GM19438 (cell line): ENCODE measurements at regions not wholly inside any gene's neighbourhood (a gene's known extent, or its start where the extent isn't known, plus 50 kb on each side); places are given as distances from the start of the nearest gene placed in this dataset.

Experiments used
- ATAC-seq: cut with Tn5 transposase; IDR thresholded peaks from one replicate; pipeline ENCODE4 v1.9.1; 2021; ENCODE audit warnings: low read depth; ENCODE audit not compliant: unreplicated experiment

DNA sequence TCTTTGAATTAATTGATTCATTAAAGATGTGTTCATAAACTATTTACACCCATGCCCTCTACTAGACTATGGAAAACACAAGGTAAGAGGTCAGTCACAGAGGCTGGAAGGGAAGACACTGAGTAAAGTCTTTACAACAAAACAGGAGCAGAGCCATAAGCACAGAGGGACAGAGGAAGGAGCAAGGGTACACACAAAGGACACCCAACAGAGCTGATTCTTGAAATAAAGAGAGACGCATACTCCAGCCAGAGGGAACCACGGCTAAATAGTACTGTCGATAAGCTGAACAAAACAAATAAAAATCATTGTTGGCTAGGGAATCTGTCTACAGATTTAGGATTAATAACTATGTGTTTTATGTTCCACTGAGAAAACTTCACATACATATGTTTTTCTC, 289.2 kb downstream of the EFNB2 start:
- ATAC-seq = no peak

DNA sequence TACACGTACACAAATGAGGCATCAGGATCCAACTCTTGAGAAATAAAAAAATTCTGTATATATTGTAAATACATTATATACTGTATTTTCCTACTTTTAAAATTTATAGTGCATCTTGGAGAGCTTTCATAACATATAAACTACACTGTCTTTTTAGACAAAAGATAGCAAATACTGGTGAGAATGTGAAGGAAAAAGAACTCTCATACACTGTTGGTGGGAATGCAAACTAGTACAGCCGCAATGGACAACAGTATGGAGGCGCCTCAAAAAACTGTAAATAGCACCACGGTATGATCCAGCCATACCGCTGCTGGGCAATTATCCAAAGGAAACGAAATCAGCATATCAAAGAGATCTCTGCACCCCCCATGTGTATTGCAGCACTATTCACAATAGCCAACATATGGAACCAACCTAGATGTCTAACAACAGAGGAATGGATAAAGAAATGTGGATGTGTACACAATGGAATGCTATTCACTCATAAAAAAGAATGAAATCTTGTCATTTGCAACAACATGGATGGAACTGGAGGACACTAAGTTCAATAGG, 292.4 kb downstream of the EFNB2 start:
- no peak for ATAC-seq

DNA sequence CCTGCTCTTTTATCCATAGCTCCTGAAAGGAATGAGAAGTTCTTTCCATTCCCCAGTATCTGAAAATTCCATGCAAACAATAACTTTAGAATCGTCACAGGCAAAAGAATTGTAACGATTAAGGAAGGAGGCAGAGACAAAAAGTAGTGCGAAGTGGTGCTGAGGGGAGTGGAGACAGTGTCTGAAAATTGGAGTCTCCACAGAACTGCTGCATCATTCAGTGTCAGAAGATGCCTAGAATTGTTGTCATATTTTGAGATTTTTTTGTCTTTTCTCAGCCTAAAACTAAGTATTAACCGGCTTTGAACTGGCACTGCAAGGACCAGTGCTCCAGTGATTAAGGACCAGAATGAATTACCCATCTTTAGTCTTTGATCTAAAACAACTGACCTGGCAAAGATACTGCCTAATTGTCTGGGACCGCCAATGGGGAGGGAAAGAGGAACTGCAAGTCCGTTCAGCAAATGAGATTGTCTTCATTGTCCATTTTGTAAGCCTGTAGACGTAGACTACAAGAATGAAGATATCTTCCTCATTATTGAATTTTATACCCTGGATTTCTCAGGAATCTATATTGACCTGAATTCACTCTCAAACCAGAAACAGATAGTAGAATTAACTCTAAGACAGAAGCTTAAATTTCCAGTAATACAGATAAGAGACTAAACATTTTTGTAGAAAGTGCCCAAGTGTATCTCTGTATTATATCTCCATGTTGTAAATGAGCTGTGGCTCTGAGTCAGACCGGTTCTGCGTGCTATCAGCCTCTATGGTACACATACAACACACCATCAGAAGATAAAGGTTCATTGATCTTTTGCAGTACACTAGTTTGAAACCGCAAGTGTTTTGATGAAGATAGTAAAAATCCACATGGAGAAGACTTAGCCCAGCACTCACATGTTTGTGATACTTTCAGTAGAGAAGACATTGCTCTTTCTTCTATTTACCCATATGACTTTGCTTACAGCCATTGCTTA, 293.2 kb downstream of the EFNB2 start:
- no peak for ATAC-seq

DNA sequence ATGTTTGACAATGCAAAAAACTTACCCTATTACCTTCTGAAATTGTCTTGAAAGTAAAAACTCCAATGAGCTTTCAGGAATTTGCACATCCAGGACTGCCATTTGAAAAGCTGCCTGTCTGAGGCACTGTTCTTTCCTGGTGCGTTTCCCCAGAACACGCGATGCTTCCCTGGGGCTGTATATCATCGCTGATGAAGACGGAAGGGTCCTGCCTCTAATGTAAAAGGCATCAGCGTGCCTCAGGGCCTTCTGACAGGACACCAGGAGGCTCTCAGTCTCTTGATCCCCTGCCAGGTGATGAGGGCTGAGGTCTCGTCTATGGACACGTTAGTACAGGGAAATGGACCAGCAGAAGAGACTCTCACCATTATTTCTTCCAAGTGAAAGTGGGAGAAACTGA, 296.8 kb downstream of the EFNB2 start:
- ATAC-seq = no peak

DNA sequence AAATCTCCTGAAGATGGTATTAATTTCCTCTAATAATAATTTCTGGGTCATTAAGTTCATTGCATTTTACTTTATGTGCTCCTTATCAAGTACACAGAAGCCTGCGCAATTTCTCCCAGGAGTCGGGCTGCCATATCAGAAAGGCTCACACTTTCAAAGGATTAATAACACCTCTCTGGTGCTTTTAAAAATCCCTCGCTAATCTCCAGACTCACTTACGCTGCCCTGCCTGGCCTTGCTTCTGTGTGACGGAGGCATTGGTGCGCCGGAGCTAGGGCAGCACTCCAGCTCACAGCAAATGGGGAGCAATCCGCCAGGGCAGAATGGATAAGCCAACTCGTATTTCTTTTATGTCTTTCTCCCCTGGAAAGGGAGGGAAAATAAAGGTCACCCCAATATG, 300.8 kb downstream of the EFNB2 start:
- no peak for ATAC-seq

DNA sequence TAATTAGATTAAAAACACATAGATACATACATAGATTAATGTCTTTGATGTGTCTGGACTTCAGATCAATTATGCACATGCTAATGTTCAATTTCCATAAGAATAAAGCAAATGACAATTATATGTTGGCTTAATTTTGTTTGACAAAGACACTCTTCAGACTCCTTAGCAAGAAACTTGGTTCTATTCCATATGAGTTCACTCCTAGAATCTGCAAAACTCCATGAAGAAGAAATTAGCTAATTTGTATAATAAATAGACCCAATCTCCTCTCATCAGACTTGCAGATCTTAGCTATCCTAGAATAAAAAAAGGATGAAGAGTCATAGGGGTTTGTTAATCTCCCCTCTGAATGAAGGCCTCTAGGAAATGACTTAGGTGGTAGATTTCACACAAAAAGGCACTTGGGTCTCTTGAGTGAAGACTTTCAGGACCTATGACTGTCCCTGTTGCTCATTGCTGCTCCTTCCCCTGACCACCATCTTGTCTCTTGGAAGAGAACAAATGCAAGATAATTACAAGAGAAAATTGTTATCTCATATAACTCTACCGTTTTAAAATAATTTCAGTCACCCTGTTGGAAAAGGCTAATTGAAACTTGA, 302.2 kb downstream of the EFNB2 start:
- no peak for ATAC-seq

DNA sequence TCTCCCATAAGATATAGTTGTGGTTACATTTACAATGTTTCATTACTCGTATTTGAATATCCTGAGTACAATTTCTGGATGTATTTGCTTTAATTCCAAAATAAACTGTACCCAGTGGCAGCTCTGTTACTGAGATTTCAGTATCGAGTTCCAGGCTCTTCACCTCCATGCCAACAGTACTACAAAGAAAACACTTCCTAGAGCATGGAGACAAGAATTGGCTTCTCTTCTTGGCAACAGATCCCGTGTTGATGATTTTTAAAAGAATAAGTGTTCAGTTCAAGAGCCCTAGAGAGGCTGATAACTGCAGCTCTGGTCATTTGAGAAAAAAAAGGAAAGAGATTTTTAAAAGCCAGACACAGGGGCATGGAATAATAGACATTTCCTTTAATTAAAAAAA, 302.8 kb downstream of the EFNB2 start:
- no peak for ATAC-seq

DNA sequence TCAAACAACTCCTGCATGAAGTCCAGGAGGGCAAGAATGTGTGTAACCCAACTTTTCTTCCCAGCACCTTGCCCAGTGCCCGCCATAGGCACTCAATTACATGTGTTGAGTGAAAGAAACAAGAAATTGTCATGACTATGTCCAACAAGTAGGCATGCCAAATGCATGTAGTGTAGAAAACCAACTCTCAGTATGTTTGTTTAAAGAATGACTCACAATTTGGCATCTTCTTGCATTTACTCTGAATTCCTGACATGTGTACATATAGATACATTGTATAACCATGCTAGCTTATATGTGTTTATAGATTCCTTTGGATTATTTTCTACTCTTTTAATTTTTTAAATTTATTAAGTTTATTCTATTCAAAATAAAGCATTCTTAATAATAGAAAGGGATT, 305.0 kb downstream of the EFNB2 start:
- ATAC-seq = no peak

DNA sequence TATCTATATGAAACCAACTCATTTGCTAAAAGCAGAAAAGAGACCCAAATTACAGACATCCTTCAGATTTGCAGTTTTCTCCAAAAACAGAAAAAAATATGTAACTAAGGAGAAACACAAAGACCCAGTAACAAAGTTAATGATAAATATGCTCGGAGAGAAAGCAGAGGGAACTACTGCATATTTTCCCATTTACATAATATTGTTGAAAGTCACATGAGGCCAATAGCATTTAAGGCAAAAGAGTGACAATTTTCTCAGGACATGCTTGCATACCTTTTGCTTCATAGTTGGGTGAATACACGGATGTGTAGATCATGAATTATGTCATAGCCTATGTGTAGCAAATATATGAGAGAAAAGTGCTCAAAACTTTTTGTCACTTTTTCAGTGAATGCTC, 310.3 kb downstream of the EFNB2 start:
- ATAC-seq = no peak

DNA sequence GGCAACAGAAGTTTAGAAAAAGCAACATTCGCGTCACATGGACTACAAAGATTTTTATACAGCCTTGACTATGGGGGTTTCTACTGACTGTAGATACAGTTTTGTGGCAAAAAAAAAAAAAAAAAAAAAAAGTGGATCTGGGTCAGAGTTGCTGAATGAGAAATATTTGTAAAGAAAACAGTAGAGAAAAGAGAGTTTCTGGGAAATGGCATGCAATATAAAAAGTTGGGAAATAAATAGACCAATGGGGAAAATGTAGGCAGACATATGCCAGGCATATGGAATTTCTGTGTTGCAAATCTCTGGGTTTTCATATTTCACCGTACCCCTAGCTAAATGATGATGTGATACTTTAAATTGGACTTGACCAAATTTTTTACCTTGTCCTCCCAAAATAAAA, 315.3 kb downstream of the EFNB2 start:
- no peak for ATAC-seq

DNA sequence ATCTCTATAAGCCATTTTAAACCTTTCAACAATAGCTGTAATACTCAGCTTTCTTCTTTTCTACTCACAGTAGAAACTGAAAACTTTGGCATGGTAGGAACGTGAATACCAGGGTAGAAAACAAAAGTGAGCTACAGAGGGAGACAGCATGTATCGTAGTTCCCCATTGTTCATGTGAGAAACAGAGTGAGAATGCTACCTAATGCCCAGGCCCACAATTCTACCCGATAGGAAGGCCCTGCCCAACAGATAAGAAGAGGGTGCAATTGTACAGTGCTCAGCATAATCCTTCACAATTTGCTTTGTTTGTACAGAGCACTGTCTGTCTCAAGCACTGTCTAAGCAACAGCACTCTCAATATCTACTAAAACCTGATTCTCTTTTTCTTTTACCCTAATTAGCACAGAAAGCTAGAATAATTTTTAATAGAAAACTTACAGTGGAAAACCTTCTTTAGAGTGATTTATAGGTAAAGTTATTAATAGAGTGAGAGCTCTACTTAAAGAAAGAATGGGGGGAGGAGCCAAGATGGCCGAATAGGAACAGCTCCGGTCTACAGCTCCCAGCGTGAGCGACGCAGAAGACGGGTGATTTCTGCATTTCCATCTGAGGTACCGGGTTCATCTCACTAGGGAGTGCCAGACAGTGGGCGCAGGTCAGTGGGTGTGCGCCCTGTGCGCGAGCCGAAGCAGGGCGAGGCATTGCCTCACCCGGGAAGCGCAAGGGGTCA, 322.3 kb downstream of the EFNB2 start:
- no peak for ATAC-seq

DNA sequence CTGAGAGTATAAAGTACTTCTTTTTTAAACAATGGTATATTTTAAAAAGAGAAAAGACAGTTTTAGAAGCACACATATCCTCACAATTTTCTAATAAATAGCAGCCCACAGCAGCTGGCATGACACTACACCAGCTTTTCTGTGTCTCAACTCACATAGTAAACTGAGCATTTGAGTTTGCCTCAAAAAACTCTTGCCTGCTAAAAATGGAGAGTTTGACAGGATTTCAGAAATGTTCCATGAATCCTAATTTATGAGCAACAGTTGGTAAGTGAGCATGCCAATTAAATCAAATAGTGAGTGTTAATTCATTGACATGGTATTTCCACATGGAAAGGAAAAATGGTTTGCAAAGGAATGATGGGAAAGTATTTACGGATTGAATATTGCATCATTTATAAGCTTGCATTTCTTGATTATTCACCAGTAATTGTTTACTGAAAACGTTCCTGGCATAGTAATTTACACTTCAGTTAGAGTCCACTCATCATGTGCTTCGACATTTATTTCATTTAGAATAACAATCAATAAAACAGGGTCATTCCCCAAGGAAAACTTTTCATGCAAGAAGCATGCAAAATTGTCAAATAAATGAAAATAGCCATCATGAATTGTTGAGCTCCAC, 323.0 kb downstream of the EFNB2 start:
- ATAC-seq = no peak

DNA sequence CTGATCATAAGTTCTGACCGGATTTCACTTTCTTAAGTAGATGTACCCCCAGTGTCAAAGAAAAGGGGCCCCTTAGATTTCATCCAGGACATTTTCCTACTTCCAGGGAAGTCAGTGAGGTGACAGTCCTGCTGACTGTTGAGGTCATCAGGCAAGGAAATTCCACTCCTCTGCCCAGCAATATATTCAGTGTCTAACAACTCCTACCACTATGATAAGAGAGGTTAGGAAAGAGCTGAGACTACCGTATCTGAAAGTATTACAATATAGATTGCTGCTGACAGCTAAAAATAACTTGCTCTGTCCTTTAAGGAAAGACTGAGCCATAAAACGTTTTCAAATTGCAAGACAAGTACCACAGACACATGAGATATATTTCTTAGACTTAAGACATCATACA, 325.1 kb downstream of the EFNB2 start:
- no peak for ATAC-seq

DNA sequence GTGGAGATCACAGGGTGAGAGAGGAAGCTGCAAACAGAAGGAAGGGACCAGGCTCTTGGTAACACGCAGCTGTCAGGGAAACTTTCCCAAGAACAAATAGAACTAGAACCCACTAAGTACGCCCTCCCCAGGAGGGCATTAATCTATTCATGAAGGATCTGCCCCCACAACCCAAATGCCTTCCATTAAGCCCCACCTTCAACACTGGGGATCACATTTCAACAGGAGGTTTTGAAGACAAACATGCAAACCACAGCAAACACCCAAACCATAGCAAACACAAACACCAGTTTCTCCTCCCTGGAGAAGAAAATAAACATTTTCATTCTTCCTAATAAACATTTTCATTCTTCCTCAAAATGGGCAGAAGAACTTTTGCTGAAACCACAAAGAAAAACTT, 329.6 kb downstream of the EFNB2 start:
- ATAC-seq = no peak

DNA sequence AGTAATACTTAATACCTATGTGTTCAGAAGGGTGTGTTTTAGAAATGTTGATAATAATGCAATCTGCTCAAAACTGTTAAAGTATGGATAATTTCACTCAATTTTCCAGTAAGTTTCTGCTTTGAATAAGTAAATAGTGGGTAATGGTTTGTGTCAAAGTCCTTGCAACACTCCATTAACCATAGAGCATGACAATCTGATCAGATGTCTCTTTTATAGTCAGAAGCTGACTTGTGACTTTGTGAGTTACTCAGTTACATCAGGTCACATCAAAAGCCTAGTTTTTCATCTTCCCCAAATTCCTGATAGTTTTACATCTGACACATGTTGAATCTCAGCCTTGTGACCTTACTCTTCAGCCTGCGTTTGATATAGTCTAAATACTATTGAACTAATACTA, 338.0 kb downstream of the EFNB2 start:
- no peak for ATAC-seq

DNA sequence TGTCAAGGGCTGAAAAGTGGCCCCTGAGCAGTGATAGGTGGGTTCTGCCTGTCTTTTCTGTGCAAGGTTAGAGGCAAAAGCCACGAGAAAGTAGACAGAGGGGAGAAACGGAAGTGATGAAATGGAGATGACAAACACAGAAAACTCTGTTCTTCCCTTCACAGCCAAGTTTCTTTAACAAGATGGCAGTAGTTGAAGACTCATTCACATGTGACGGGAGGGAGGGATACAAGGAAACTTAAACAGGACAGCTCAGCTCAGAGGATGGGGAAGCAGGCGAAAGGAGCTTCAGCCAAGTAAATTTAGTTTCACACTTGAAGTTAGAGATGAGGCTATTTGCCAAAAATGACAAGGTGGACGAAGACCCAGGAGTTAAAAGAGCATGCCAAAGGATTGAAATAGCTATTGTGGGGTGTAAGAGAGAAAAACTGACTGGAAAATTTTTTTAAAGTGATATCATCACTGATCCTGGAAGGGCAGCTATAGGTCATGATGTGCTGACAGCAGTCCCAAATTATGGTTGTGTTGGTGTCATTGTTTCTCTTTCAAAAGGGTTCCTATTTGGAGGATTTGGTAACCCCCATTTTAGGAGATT, 347.9 kb downstream of the EFNB2 start:
- no peak for ATAC-seq

DNA sequence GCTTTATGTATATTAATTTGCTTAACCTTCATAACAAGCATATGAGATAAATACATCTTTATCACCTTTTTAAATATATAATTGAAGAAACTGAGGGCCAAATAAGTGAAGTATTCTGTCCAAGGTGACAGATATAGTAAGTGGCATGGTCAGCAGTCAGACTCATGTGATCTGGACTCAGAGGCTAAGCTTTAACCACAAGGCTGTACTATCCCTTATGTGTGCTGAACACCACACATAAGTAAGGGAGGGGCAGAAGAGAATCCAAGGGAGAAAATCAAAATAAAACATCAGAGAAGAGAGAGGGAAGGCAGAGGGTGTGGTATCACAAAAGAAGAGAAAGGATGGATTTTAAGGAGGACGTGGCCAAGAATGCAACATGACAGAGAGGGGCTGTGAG, 348.4 kb downstream of the EFNB2 start:
- no peak for ATAC-seq

DNA sequence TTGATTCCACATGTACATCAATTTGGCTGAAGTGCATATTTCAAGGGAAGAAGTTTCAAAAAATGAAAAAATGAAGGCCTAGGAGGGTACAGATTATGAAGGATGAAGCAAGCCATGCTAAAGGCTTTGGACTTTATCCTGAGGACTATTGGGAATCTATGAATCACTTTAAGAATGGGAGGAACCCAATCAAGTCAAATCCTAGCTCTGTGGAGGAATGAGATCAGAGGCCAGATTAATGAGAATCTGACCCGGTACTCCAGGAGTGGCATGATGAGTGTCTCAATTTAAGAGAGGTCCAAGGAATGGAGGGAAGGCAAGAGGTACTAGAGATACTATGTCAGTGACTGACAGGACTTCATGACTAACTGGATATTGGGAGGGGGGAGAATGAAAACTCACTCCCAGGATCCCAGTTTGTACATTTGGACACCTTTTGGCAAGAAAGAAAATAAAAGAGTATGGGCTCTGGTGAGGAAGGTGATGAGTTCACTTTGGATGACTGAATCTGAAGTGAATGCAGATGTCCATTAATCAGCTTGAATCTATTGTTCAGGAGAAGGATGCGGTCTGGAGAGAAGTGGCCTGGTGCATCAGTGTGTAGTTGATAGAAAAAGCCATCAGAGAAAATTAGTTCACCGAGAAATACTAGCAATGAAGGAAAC, 349.0 kb downstream of the EFNB2 start:
- ATAC-seq = no peak

DNA sequence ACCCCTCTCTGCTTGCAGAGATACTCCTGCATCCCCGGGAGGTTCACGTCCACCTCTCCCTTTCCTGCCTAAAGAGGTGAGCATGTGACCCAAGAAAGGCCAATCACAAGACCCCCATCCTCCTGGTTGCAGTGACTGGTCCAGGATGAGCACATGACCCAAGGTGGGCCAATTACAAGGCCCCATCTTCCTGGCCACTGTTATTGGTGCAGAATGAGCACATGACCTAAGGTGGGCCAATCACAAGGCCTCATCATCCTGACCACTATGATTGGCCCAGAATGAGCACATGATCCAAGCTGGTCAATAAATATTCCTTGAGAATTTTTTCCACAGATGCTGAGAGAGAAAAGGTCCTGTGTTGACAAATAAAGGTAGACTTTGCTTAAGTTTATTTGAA, 350.7 kb downstream of the EFNB2 start:
- no peak for ATAC-seq
